K562 (cell line): ENCODE measurements at regions not wholly inside any gene's neighbourhood (a gene's known extent, or its start where the extent isn't known, plus 50 kb on each side); places are given as distances from the start of the nearest gene placed in this dataset.

Experiments
- ATAC-seq: fragments of 200-7000 bp; cut with Tn5 transposase; 3 replicates; pipeline ENCODE4 v1.9.1; 2020; ENCODE audit warnings: moderate library complexity
- BruUV-seq: library from RNA; stranded (reverse); fragments of 400-500 nt; replicated peaks from 2 replicates; lab custom pipeline; 2021; lab: Mats Ljungman, UMichigan
- CTCF ChIA-PET: fragments of 300-600 bp; formaldehyde crosslinking; extraction: SDS; loops from one replicate; lab custom pipeline; 2021; ENCODE audit warnings: low intra/inter-chr PET ratio; lab: Yijun Ruan, JAX
- POLR2A ChIA-PET: fragments of 300-600, 350-650 bp; sonication (Branson Sonifier 250); formaldehyde crosslinking; extraction: SDS; loops from one replicate; lab custom pipeline; 2021; ENCODE audit warnings: antibody characterized with exemption, inconsistent platforms; lab: Yijun Ruan, JAX
- DNase-seq, 4 experiments: peaks; one replicate each; pipeline versions ENCODE4 v3.0.0 to v3.0.0-alpha.2; 2011 to 2018; ENCODE audit warnings: low spot score in 3 of 4, mixed read lengths in 3 of 4; ENCODE audit errors: extremely low read depth in 1 of 4
- FAIRE-seq: peaks from 2 replicates; lab custom pipeline; 2011; peaks lifted over from hg19 to GRCh38; lab: Jason Lieb, UNC
- H2AFZ ChIP-seq: 2 replicates; pipeline ENCODE4 v1.6.0; 2011; ENCODE audit warnings: low read depth, low read length, control low read depth, inconsistent platforms
- H3K27ac ChIP-seq: fragments of 200-600 bp; 3 replicates; pipeline ENCODE4 v1.8.0; 2011; ENCODE audit warnings: low read depth, mild to moderate bottlenecking, control low read depth, inconsistent platforms, low read length, moderate library complexity, mixed read lengths; ENCODE audit errors: extremely low read depth
- H3K27me3 ChIP-seq, 2 experiments: fragments of 300-600 bp in 1 of 2; 2 replicates in 1 of 2; 3 replicates in 1 of 2; pipeline versions ENCODE4 v1.6.0 to v1.8.0; 2011; ENCODE audit warnings: inconsistent platforms in 2 of 2, low read length in 2 of 2, mild to moderate bottlenecking in 1 of 2, mixed read lengths in 1 of 2, moderate library complexity in 1 of 2; ENCODE audit not compliant: control insufficient read depth in 2 of 2, insufficient read depth in 2 of 2
- H3K36me3 ChIP-seq: fragments of 300-600 bp; 3 replicates; pipeline ENCODE4 v1.8.0; 2011; ENCODE audit warnings: mild to moderate bottlenecking, low read length, inconsistent platforms; ENCODE audit not compliant: control insufficient read depth, insufficient read depth
- H3K4me1 ChIP-seq, 2 experiments: fragments of 200-600 bp in 1 of 2; replicated peaks in 1 of 2; 2 replicates in 1 of 2; 3 replicates in 1 of 2; pipeline versions ENCODE4 v1.5.1 to v1.8.0; 2011; ENCODE audit warnings: inconsistent platforms in 2 of 2, low read length in 2 of 2, mild to moderate bottlenecking in 1 of 2, mixed read lengths in 1 of 2, moderate library complexity in 1 of 2; ENCODE audit not compliant: control insufficient read depth in 2 of 2, insufficient read depth in 2 of 2
- H3K4me2 ChIP-seq: 2 replicates; pipeline ENCODE4 v1.6.1; 2011; ENCODE audit warnings: low read length, control low read depth, inconsistent platforms, mixed read lengths; ENCODE audit not compliant: insufficient read depth
- H3K4me3 ChIP-seq: fragments of 200-600 bp; sonication (generic), shearing (Covaris generic); 2 replicates; pipeline ENCODE4 v1.5.1; 2016; ENCODE audit warnings: control low read depth, inconsistent platforms
- H3K79me2 ChIP-seq: fragments of 200-600 bp; 3 replicates; pipeline ENCODE4 v1.8.0; 2011; ENCODE audit warnings: low read length, inconsistent platforms; ENCODE audit not compliant: control insufficient read depth, insufficient read depth
- H3K9ac ChIP-seq, 2 experiments: 2 replicates each; pipeline versions ENCODE4 v1.6.0 to v1.6.1; 2011; ENCODE audit warnings: low read depth in 2 of 2, low read length in 2 of 2, control low read depth in 1 of 2, inconsistent platforms in 1 of 2, mild to moderate bottlenecking in 1 of 2, mixed read lengths in 1 of 2; ENCODE audit not compliant: insufficient read depth in 1 of 2
- H3K9me1 ChIP-seq: one replicate; pipeline ENCODE4 v1.6.0; 2011; ENCODE audit warnings: inconsistent platforms, mild to moderate bottlenecking, low read length, moderate library complexity; ENCODE audit not compliant: control insufficient read depth, insufficient read depth
- H3K9me3 ChIP-seq: replicated peaks from 2 replicates; pipeline ENCODE4 v1.5.1; 2011; ENCODE audit warnings: low read depth, low read length, inconsistent platforms; ENCODE audit not compliant: control insufficient read depth, insufficient read depth
- H4K20me1 ChIP-seq: replicated peaks from 2 replicates; pipeline ENCODE4 v1.6.1; 2011; ENCODE audit warnings: low read length, inconsistent platforms, mixed read lengths; ENCODE audit not compliant: control insufficient read depth, insufficient read depth
- NR4A1 ChIP-seq, 2 experiments: fragments of 250-450 bp in 1 of 2; fragments of 450-650 bp in 1 of 2; sonication (Bioruptor Pico) in 1 of 2; IDR thresholded peaks; 2 replicates each; pipeline versions ENCODE4 v1.4.0 to v1.6.1; 2016 to 2020; ENCODE audit warnings: mild to moderate bottlenecking in 2 of 2, missing compliant biosample characterization in 1 of 2, missing genetic modification characterization in 1 of 2, moderate library complexity in 1 of 2
- PYGO2 ChIP-seq: fragments of 450-650 bp; IDR thresholded peaks from 2 replicates; pipeline ENCODE4 v1.6.1; 2016; ENCODE audit warnings: mild to moderate bottlenecking, missing genetic modification characterization, moderate library complexity, missing compliant biosample characterization
- STAT6 ChIP-seq: sonication (generic); formaldehyde crosslinking; IDR thresholded peaks from 2 replicates; pipeline ENCODE4 v1.8.1; 2023; ENCODE audit warnings: mild to moderate bottlenecking, missing genetic modification reagents
- U2AF1 ChIP-seq: fragments of 200-400 bp; formaldehyde crosslinking; optimal IDR thresholded peaks from 2 replicates; pipeline ENCODE3; 2017; ENCODE audit warnings: mild to moderate bottlenecking, low read depth, low read length, moderate library complexity
- XRCC3 ChIP-seq: fragments of 450-650 bp; IDR thresholded peaks from 2 replicates; pipeline ENCODE4 v1.6.1; 2017; ENCODE audit warnings: mild to moderate bottlenecking, moderate library complexity
- ZNF263 ChIP-seq: sonication (generic); formaldehyde crosslinking; IDR thresholded peaks from 2 replicates; pipeline ENCODE4 v1.8.0; 2022; ENCODE audit warnings: mild to moderate bottlenecking, missing genetic modification reagents, borderline replicate concordance
- WGBS: fragments of 100-300 bp; shearing (Covaris generic); methylation state at CpG from one replicate; pipeline ENCODE4 v1.1.6; 2016; ENCODE audit warnings: low coverage, mixed read lengths; ENCODE audit not compliant: insufficient coverage; ENCODE audit errors: missing lambda C conversion rate; 5-methylcytosine and 5-hydroxymethylcytosine counted together
- in situ Hi-C: fragments of 300-500 bp; cut with MboI; formaldehyde crosslinking; loops from 4 replicates; pipeline ENCODE4 v1.15.0; 2018; ENCODE audit warnings: inconsistent platforms, mixed read lengths
- intact Hi-C: fragments of 100-400 bp; cut with micrococcal nuclease; formaldehyde crosslinking; loops from 2 replicates; pipeline ENCODE4 v1.14.2; 2022

GRCh38 chr4:62914758-62915157 lies 1494.5 kb downstream of the TECRL start (continued):
- TF ChIP-seq STAT6 (CRISPR knock-in tag) (no peak), NR4A1 (CRISPR knock-in tag; IDR thresholded peaks at IDR 0.05) (no peak), NR4A1 (tag; IDR thresholded peaks at IDR 0.05) (no peak), ZNF263 (CRISPR knock-in tag) (no peak), U2AF1 (no peak), PYGO2 (tag) (no peak)

GRCh38 chr4:62913065-62913464 lies 1496.2 kb downstream of the TECRL start:
- BruUV-seq = no TSS peak
- Histone ChIP-seq H3K9me1 (no peaks in the 10 kb centered on the region), H3K27me3 (no peaks in the 10 kb centered on the region), H4K20me1 (no peaks in the 10 kb centered on the region), H3K4me1 (no peaks in the 10 kb centered on the region), H3K4me2 (no peak overlapping the region), H3K36me3 (no peaks in the 10 kb centered on the region), H3K9ac (no peak overlapping the region), H2AFZ (no peak overlapping the region), H3K9me3 (no peaks in the 10 kb centered on the region)
- POLR2A ChIA-PET = no interaction called here
- 0% methylated on average over 1 of the region's 1 CpG for WGBS
- CTCF ChIA-PET = no interaction called here
- ATAC-seq (no peak), FAIRE-seq (no peak), DNase-seq (no peak)
- in situ Hi-C loops = no loop called here
- TF ChIP-seq XRCC3 (no peak), ZNF263 (CRISPR knock-in tag) (no peak)
- TF ChIP-seq, all 486 proteins: peak for 0
- H3K4me3 ChIP-seq = no peak overlapping the region
- intact Hi-C loops = no loop called here
- H3K79me2 ChIP-seq = no peaks in the 10 kb centered on the region
- H3K27ac ChIP-seq = no peak overlapping the region
